ENCODE measurements at regions not wholly inside any gene's neighbourhood (a gene's known extent, or its start where the extent isn't known, plus 50 kb on each side); places are given as distances from the start of the nearest gene placed in this dataset.

GRCh38 chr3:194857469-194858113, 171.9 kb downstream of the FAM43A start:
- DNase-seq, result no peak
- Histone ChIP-seq H4K91ac (ENCODE audit: low read depth, low read length) (no peak overlapping the region), H3K23ac (ENCODE audit: low read length) (no peak overlapping the region), H3K4me1 (ENCODE audit: control insufficient read depth in 1 of 2, insufficient read depth in 2 of 2, low read length in 2 of 2) (peaks cover 7 to 8% of the 10 kb centered on the region in 2 experiments), H4K8ac (ENCODE audit: low read depth, low read length) (no peak overlapping the region), H3K9me3 (ENCODE audit: insufficient read depth, low read depth, low read length) (no peaks in the 10 kb centered on the region), H3K27ac (ENCODE audit: low read depth, low read length) (no peak overlapping the region), H3K79me2 (ENCODE audit: control insufficient read depth, insufficient read depth, low read length, poor library complexity) (no peaks in the 10 kb centered on the region), H2BK120ac (ENCODE audit: insufficient read depth, low read length, poor library complexity) (no peak overlapping the region), H2BK5ac (ENCODE audit: low read depth, low read length, poor library complexity) (no peak overlapping the region), H2AFZ (ENCODE audit: insufficient read depth, low read length, poor library complexity) (no peak overlapping the region), H3K9ac (ENCODE audit: low read length) (no peak overlapping the region), H4K12ac (ENCODE audit: low read depth, low read length) (no peak overlapping the region), H2BK12ac (ENCODE audit: low read length) (no peak overlapping the region), H3K4me3 (ENCODE audit: low read depth, low read length) (no peak overlapping the region), H3K27me3 (ENCODE audit: insufficient read depth, low read length) (no peaks in the 10 kb centered on the region), H3K4me2 (ENCODE audit: low read length) (no peak overlapping the region), H3K36me3 (ENCODE audit: control insufficient read depth in 1 of 2, insufficient read depth in 2 of 2, low read length in 2 of 2) (no peaks in the 10 kb centered on the region), H3K79me1 (ENCODE audit: low read length) (peaks cover 11% of the 10 kb centered on the region), H2AK5ac (ENCODE audit: low read length) (no peak overlapping the region), H3K4ac (ENCODE audit: low read depth, low read length) (no peak overlapping the region), H3K14ac (ENCODE audit: low read length) (no peak overlapping the region), H3K18ac (ENCODE audit: low read length) (no peak overlapping the region)
- no CpG with 5 or more reads among the region's 9 CpGs for WGBS (ENCODE audit: extremely low coverage, insufficient coverage, insufficient read length)

GRCh38 chr3:194858382-194858781, 172.7 kb downstream of the FAM43A start:
- no peak overlapping the region for H2AFZ ChIP-seq (ENCODE audit: insufficient read depth, low read length, poor library complexity)
- H3K27me3 ChIP-seq (ENCODE audit: insufficient read depth, low read length), result no peaks in the 10 kb centered on the region
- no peak overlapping the region for H3K27ac ChIP-seq (ENCODE audit: low read depth, low read length)
- no peak overlapping the region for H2AK5ac ChIP-seq (ENCODE audit: low read length)
- no peak overlapping the region for H3K23ac ChIP-seq (ENCODE audit: low read length)
- H3K79me1 ChIP-seq (ENCODE audit: low read length), result peaks cover 5% of the 10 kb centered on the region
- no peaks in the 10 kb centered on the region for H3K9me3 ChIP-seq (ENCODE audit: insufficient read depth, low read depth, low read length)
- H2BK12ac ChIP-seq (ENCODE audit: low read length), result no peak overlapping the region
- H3K79me2 ChIP-seq (ENCODE audit: control insufficient read depth, insufficient read depth, low read length, poor library complexity), result no peaks in the 10 kb centered on the region
- H4K12ac ChIP-seq (ENCODE audit: low read depth, low read length), result no peak overlapping the region
- H4K8ac ChIP-seq (ENCODE audit: low read depth, low read length), result no peak overlapping the region
- no peak overlapping the region for H3K9ac ChIP-seq (ENCODE audit: low read length)
- peaks cover under 1 to 3% of the 10 kb centered on the region in 2 experiments for H3K4me1 ChIP-seq (ENCODE audit: control insufficient read depth in 1 of 2, insufficient read depth in 2 of 2, low read length in 2 of 2)
- H3K36me3 ChIP-seq (ENCODE audit: control insufficient read depth in 1 of 2, insufficient read depth in 2 of 2, low read length in 2 of 2), result no peaks in the 10 kb centered on the region
- H2BK5ac ChIP-seq (ENCODE audit: low read depth, low read length, poor library complexity), result no peak overlapping the region
- H3K14ac ChIP-seq (ENCODE audit: low read length), result no peak overlapping the region
- no peak for DNase-seq
- no CpG with 5 or more reads among the region's 2 CpGs for WGBS (ENCODE audit: extremely low coverage, insufficient coverage, insufficient read length)
- H2BK120ac ChIP-seq (ENCODE audit: insufficient read depth, low read length, poor library complexity), result no peak overlapping the region
- no peak overlapping the region for H3K4me3 ChIP-seq (ENCODE audit: low read depth, low read length)
- H4K91ac ChIP-seq (ENCODE audit: low read depth, low read length), result no peak overlapping the region
- no peak overlapping the region for H3K4ac ChIP-seq (ENCODE audit: low read depth, low read length)
- no peak overlapping the region for H3K18ac ChIP-seq (ENCODE audit: low read length)
- H3K4me2 ChIP-seq (ENCODE audit: low read length), result no peak overlapping the region

- no peaks in the 10 kb centered on the region for H3K36me3 ChIP-seq (ENCODE audit: control insufficient read depth in 1 of 2, insufficient read depth in 2 of 2, low read length in 2 of 2)
- no peak overlapping the region for H3K23ac ChIP-seq (ENCODE audit: low read length)
- no peaks in the 10 kb centered on the region for H3K9me3 ChIP-seq (ENCODE audit: insufficient read depth, low read depth, low read length)
- no peak overlapping the region for H4K8ac ChIP-seq (ENCODE audit: low read depth, low read length)
- H3K4ac ChIP-seq (ENCODE audit: low read depth, low read length), result no peak overlapping the region
- no peak overlapping the region for H4K12ac ChIP-seq (ENCODE audit: low read depth, low read length)
- H3K4me1 ChIP-seq (ENCODE audit: control insufficient read depth in 1 of 2, insufficient read depth in 2 of 2, low read length in 2 of 2), result no peaks in the 10 kb centered on the region
- H3K4me3 ChIP-seq (ENCODE audit: low read depth, low read length), result no peak overlapping the region
- no peak overlapping the region for H2BK12ac ChIP-seq (ENCODE audit: low read length)
- H2BK120ac ChIP-seq (ENCODE audit: insufficient read depth, low read length, poor library complexity), result no peak overlapping the region
- H3K18ac ChIP-seq (ENCODE audit: low read length), result no peak overlapping the region
- no peak overlapping the region for H2AK5ac ChIP-seq (ENCODE audit: low read length)
- no peaks in the 10 kb centered on the region for H3K27me3 ChIP-seq (ENCODE audit: insufficient read depth, low read length)
- no peak overlapping the region for H3K14ac ChIP-seq (ENCODE audit: low read length)
- H3K79me2 ChIP-seq (ENCODE audit: control insufficient read depth, insufficient read depth, low read length, poor library complexity), result no peaks in the 10 kb centered on the region
- H2BK5ac ChIP-seq (ENCODE audit: low read depth, low read length, poor library complexity), result no peak overlapping the region
- WGBS (ENCODE audit: extremely low coverage, insufficient coverage, insufficient read length), result no CpG with 5 or more reads among the region's 9 CpGs
- no peak overlapping the region for H2AFZ ChIP-seq (ENCODE audit: insufficient read depth, low read length, poor library complexity)
- no peak overlapping the region for H4K91ac ChIP-seq (ENCODE audit: low read depth, low read length)
- no peak for DNase-seq
- no peaks in the 10 kb centered on the region for H3K79me1 ChIP-seq (ENCODE audit: low read length)
- H3K27ac ChIP-seq (ENCODE audit: low read depth, low read length), result no peak overlapping the region
- no peak overlapping the region for H3K4me2 ChIP-seq (ENCODE audit: low read length)
- no peak overlapping the region for H3K9ac ChIP-seq (ENCODE audit: low read length)
Observed at GRCh38 chr3:194860725-194861124, 175.0 kb downstream of the FAM43A start.

GRCh38 chr3:194861375-194861774, 175.7 kb downstream of the FAM43A start:
- Histone ChIP-seq H2AK5ac (ENCODE audit: low read length) (no peak overlapping the region), H3K4me3 (ENCODE audit: low read depth, low read length) (no peak overlapping the region), H3K23ac (ENCODE audit: low read length) (no peak overlapping the region), H2BK5ac (ENCODE audit: low read depth, low read length, poor library complexity) (no peak overlapping the region), H3K9ac (ENCODE audit: low read length) (no peak overlapping the region), H3K27me3 (ENCODE audit: insufficient read depth, low read length) (no peaks in the 10 kb centered on the region), H3K36me3 (ENCODE audit: control insufficient read depth in 1 of 2, insufficient read depth in 2 of 2, low read length in 2 of 2) (no peaks in the 10 kb centered on the region), H3K79me2 (ENCODE audit: control insufficient read depth, insufficient read depth, low read length, poor library complexity) (no peaks in the 10 kb centered on the region), H3K9me3 (ENCODE audit: insufficient read depth, low read depth, low read length) (no peaks in the 10 kb centered on the region), H2BK12ac (ENCODE audit: low read length) (no peak overlapping the region), H3K18ac (ENCODE audit: low read length) (no peak overlapping the region), H4K91ac (ENCODE audit: low read depth, low read length) (no peak overlapping the region), H4K8ac (ENCODE audit: low read depth, low read length) (no peak overlapping the region), H2AFZ (ENCODE audit: insufficient read depth, low read length, poor library complexity) (no peak overlapping the region), H2BK120ac (ENCODE audit: insufficient read depth, low read length, poor library complexity) (no peak overlapping the region), H3K27ac (ENCODE audit: low read depth, low read length) (no peak overlapping the region), H3K14ac (ENCODE audit: low read length) (no peak overlapping the region), H3K4me1 (ENCODE audit: control insufficient read depth in 1 of 2, insufficient read depth in 2 of 2, low read length in 2 of 2) (no peaks in the 10 kb centered on the region), H3K79me1 (ENCODE audit: low read length) (no peaks in the 10 kb centered on the region), H3K4me2 (ENCODE audit: low read length) (no peak overlapping the region), H4K12ac (ENCODE audit: low read depth, low read length) (no peak overlapping the region), H3K4ac (ENCODE audit: low read depth, low read length) (no peak overlapping the region)
- no CpG with 5 or more reads among the region's 4 CpGs for WGBS (ENCODE audit: extremely low coverage, insufficient coverage, insufficient read length)
- no peak for DNase-seq
